HCT116 (cell line): ENCODE measurements at regions not wholly inside any gene's neighbourhood (a gene's known extent, or its start where the extent isn't known, plus 50 kb on each side); places are given as distances from the start of the nearest gene placed in this dataset.

Experiments used
- ATAC-seq: fragments of 200-7000 bp; cut with Tn5 transposase; 2 replicates; pipeline ENCODE4 v1.9.1; 2020; ENCODE audit warnings: mild to moderate bottlenecking, moderate library complexity
- BruUV-seq: library from RNA; stranded (reverse); fragments of 400-500 nt; replicated peaks from 2 replicates; lab custom pipeline; 2021; lab: Mats Ljungman, UMichigan
- CTCF ChIA-PET: fragments of 300-600 bp; sonication (Branson Sonifier 250); formaldehyde crosslinking; loops from one replicate; lab custom pipeline; 2021; ENCODE audit warnings: antibody characterized with exemption; lab: Charles Lee
- POLR2A ChIA-PET: fragments of 300-600, 350-600 bp; sonication (Branson Sonifier 250); formaldehyde crosslinking; loops from one replicate; lab custom pipeline; 2021; ENCODE audit warnings: antibody characterized with exemption; lab: Charles Lee
- RAD21 ChIA-PET, 2 experiments: fragments of 300-600 bp; sonication (Branson Sonifier 250); formaldehyde crosslinking; loops; one replicate each; lab custom pipeline; 2023; ENCODE audit warnings: low total read pairs in 2 of 2; ENCODE audit not compliant: uncharacterized antibody in 2 of 2, unreplicated experiment in 2 of 2, low non-redundant PET in 1 of 2; lab: Charles Lee
- DNase-seq: peaks from one replicate; pipeline ENCODE4 v3.0.0-alpha.2; 2010; ENCODE audit warnings: low read depth, low spot score
- H2AFZ ChIP-seq: fragments of 200-600 bp; shearing (Covaris generic), sonication (generic); 2 replicates; pipeline ENCODE4 v1.6.1; 2017; ENCODE audit warnings: low read depth, mixed run types, mixed read lengths, antibody characterized with exemption, low read length; ENCODE audit not compliant: poor library complexity, severe bottlenecking
- H3K27ac ChIP-seq: 2 replicates; pipeline ENCODE4 v1.5.1; 2012; ENCODE audit warnings: low read depth, low read length
- H3K27me3 ChIP-seq: fragments of 200-600 bp; sonication (generic); 2 replicates; pipeline ENCODE4 v1.6.1; 2016; ENCODE audit warnings: mixed run types, low read length, mixed read lengths; ENCODE audit not compliant: insufficient read depth
- H3K36me3 ChIP-seq, 2 experiments: fragments of 200-500 bp in 1 of 2; fragments of 200-600 bp in 1 of 2; sonication (Bioruptor generic) in 1 of 2; sonication (generic) in 1 of 2; 2 replicates each; pipeline versions ENCODE4 v1.5.1 to v1.6.1; 2014 to 2016; ENCODE audit warnings: low read length in 2 of 2, inconsistent platforms in 1 of 2, mixed read lengths in 1 of 2, mixed run types in 1 of 2; ENCODE audit not compliant: insufficient read depth in 2 of 2, control insufficient read depth in 1 of 2
- H3K4me1 ChIP-seq, 2 experiments: fragments of 200-600 bp in 1 of 2; sonication (generic) in 1 of 2; 2 replicates each; pipeline versions ENCODE4 v1.5.1 to v1.6.1; 2012 to 2017; ENCODE audit warnings: low read length in 2 of 2, inconsistent platforms in 1 of 2, mild to moderate bottlenecking in 1 of 2, mixed read lengths in 1 of 2, mixed run types in 1 of 2, moderate library complexity in 1 of 2; ENCODE audit not compliant: insufficient read depth in 2 of 2, control insufficient read depth in 1 of 2
- H3K4me2 ChIP-seq: fragments of 200-600 bp; sonication (generic); 2 replicates; pipeline ENCODE4 v1.6.1; 2017; ENCODE audit warnings: mixed run types, low read length, mixed read lengths
- H3K4me3 ChIP-seq, 2 experiments: fragments of 200-600 bp in 1 of 2; sonication (generic) in 1 of 2; replicated peaks in 1 of 2; 2 replicates each; pipeline ENCODE4 v1.5.1; 2011 to 2016; ENCODE audit warnings: low read length in 2 of 2, control low read depth in 1 of 2, low read depth in 1 of 2, mild to moderate bottlenecking in 1 of 2, mixed read lengths in 1 of 2, mixed run types in 1 of 2
- H3K79me2 ChIP-seq: fragments of 200-600 bp; sonication (generic); 2 replicates; pipeline ENCODE4 v1.6.1; 2017; ENCODE audit warnings: mild to moderate bottlenecking, mixed run types, low read length, moderate library complexity, mixed read lengths; ENCODE audit not compliant: insufficient read depth
- H3K9ac ChIP-seq: fragments of 200-600 bp; sonication (generic); 2 replicates; pipeline ENCODE4 v1.6.1; 2016; ENCODE audit warnings: low read length, mixed read lengths
- H3K9me2 ChIP-seq: fragments of 200-600 bp; sonication (generic), shearing (Covaris generic); 2 replicates; pipeline ENCODE4 v1.6.1; 2017; ENCODE audit warnings: mixed run types, mild to moderate bottlenecking, moderate library complexity; ENCODE audit not compliant: insufficient read depth
- H3K9me3 ChIP-seq, 2 experiments: fragments of 200-500 bp in 1 of 2; fragments of 200-600 bp in 1 of 2; sonication (Bioruptor generic) in 1 of 2; sonication (generic) in 1 of 2; 2 replicates each; pipeline ENCODE4 v1.6.1; 2014 to 2017; ENCODE audit warnings: low read length in 2 of 2, mixed read lengths in 2 of 2, inconsistent platforms in 1 of 2, low read depth in 1 of 2, mild to moderate bottlenecking in 1 of 2, mixed run types in 1 of 2, moderate library complexity in 1 of 2; ENCODE audit not compliant: control insufficient read depth in 1 of 2, insufficient read depth in 1 of 2
- H4K20me1 ChIP-seq: fragments of 200-600 bp; sonication (generic), shearing (Covaris generic); 2 replicates; pipeline ENCODE4 v1.6.1; 2017; ENCODE audit warnings: mixed run types, mild to moderate bottlenecking, moderate library complexity; ENCODE audit not compliant: insufficient read depth
- CBX3 ChIP-seq: IDR thresholded peaks from 2 replicates; pipeline ENCODE4 v1.6.1; 2012; ENCODE audit warnings: low read depth
- EZH2phosphoT487 ChIP-seq: fragments of 200-600 bp; IDR thresholded peaks from 2 replicates; pipeline ENCODE4 v1.6.1; 2018; ENCODE audit warnings: antibody characterized with exemption, borderline replicate concordance
- POLR2A ChIP-seq: IDR thresholded peaks from 2 replicates; pipeline ENCODE4 v1.7.0; 2011; ENCODE audit warnings: borderline replicate concordance; ENCODE audit not compliant: insufficient read depth, insufficient read length; ENCODE audit errors: extremely low read depth
- SIN3A ChIP-seq: IDR thresholded peaks from 2 replicates; pipeline ENCODE4 v1.6.1; 2012; ENCODE audit warnings: low read depth
- SP1 ChIP-seq: IDR thresholded peaks from 2 replicates; pipeline ENCODE4 v1.6.1; 2012; ENCODE audit warnings: low read depth
- ZFX ChIP-seq: fragments of 450-650 bp; IDR thresholded peaks from 2 replicates; pipeline ENCODE4 v1.6.1; 2017
- intact Hi-C: fragments of 100-400 bp; cut with micrococcal nuclease; formaldehyde crosslinking; loops from 2 replicates; pipeline ENCODE4 v1.10.0; 2022

GRCh38 chr1:188857526-188858087, 1620.1 kb downstream of the BRINP3 start:
- CTCF ChIA-PET = no interaction called here
- no peaks in the 10 kb centered on the region for H3K9me2 ChIP-seq

GRCh38 chr1:188867614-188868013, 1610.0 kb downstream of the BRINP3 start:
- Histone ChIP-seq H3K27ac (no peak overlapping the region), H3K4me3 (no peak overlapping the region), H2AFZ (peak overlapping the region; percentile 15), H3K9me3 (no peaks in the 10 kb centered on the region), H3K4me2 (no peak overlapping the region), H3K27me3 (no peaks in the 10 kb centered on the region), H3K9ac (no peak overlapping the region), H3K79me2 (no peaks in the 10 kb centered on the region), H3K4me1 (no peaks in the 10 kb centered on the region), H4K20me1 (no peaks in the 10 kb centered on the region), H3K36me3 (no peaks in the 10 kb centered on the region), H3K9me2 (no peaks in the 10 kb centered on the region)
- ATAC-seq (no peak), DNase-seq (no peak)
- ChIA-PET CTCF (no interaction called here), POLR2A (no interaction called here), RAD21 (no interaction called here)
- intact Hi-C loops = no loop called here
- no peak for TF ChIP-seq SP1
- TF ChIP-seq SIN3A = no peak
- no peak for TF ChIP-seq CBX3
- TF ChIP-seq EZH2phosphoT487 = no peak
- BruUV-seq = no TSS peak

More at GRCh38 chr1:188857526-188858087, 1620.1 kb downstream of the BRINP3 start:
- intact Hi-C loops = no loop called here
- no peaks in the 10 kb centered on the region for H3K27me3 ChIP-seq
- H3K27ac ChIP-seq = no peak overlapping the region
- H3K4me2 ChIP-seq = no peak overlapping the region
- RAD21 ChIA-PET = no interaction called here
- no peak overlapping the region for H3K9ac ChIP-seq
- H3K36me3 ChIP-seq = no peaks in the 10 kb centered on the region
- H3K79me2 ChIP-seq = no peaks in the 10 kb centered on the region
- no peak for DNase-seq
- H4K20me1 ChIP-seq = no peaks in the 10 kb centered on the region
- TF ChIP-seq POLR2A = no peak
- TF ChIP-seq SP1 = no peak
- TF ChIP-seq ZFX = no peak
- no peak for ATAC-seq
- POLR2A ChIA-PET = no interaction called here
- no TSS peak for BruUV-seq
- H3K9me3 ChIP-seq = peaks cover 0 to 6% of the 10 kb centered on the region in 2 experiments; a peak in 1 of 4 replicates
- no peak overlapping the region for H3K4me3 ChIP-seq
- H3K4me1 ChIP-seq = no peaks in the 10 kb centered on the region
- H2AFZ ChIP-seq = no peak overlapping the region
